ENCODE measurements at regions not wholly inside any gene's neighbourhood (a gene's known extent, or its start where the extent isn't known, plus 50 kb on each side); places are given as distances from the start of the nearest gene placed in this dataset.

- H3K27ac ChIP-seq, result no peak overlapping the region
- no peak overlapping the region for H3K4me3 ChIP-seq
- H3K27me3 ChIP-seq (replicated peaks; ENCODE audit: insufficient read depth), result no peaks in the 10 kb centered on the region
- TF ChIP-seq CTCF (IDR thresholded peaks at IDR 0.05), result no peak
- no peaks in the 10 kb centered on the region for H3K4me1 ChIP-seq (ENCODE audit: control insufficient read depth in 1 of 2, low read depth in 2 of 2)
- no peaks in the 10 kb centered on the region for H3K36me3 ChIP-seq
- H3K9me3 ChIP-seq, result no peaks in the 10 kb centered on the region
- ATAC-seq (ENCODE audit: insufficient number of reproducible peaks, low FRiP score, low read depth) (no peak), DNase-seq (ENCODE audit: low spot score) (no peak)
These were observed 797.5 kb upstream of the NRXN1 start for GRCh38 chr2:51829477-51829876.

- no peaks in the 10 kb centered on the region for H3K9me3 ChIP-seq
- H3K4me1 ChIP-seq (ENCODE audit: control insufficient read depth in 1 of 2, low read depth in 2 of 2), result no peaks in the 10 kb centered on the region
- no peaks in the 10 kb centered on the region for H3K36me3 ChIP-seq
- H3K27me3 ChIP-seq (replicated peaks; ENCODE audit: insufficient read depth), result no peaks in the 10 kb centered on the region
- no peak for DNase-seq (ENCODE audit: low spot score)
- no peak for ATAC-seq (ENCODE audit: insufficient number of reproducible peaks, low FRiP score, low read depth)
- no peak for TF ChIP-seq CTCF (IDR thresholded peaks at IDR 0.05)
- no peak overlapping the region for H3K27ac ChIP-seq
- H3K4me3 ChIP-seq, result no peak overlapping the region
These were observed 793.9 kb upstream of the NRXN1 start for GRCh38 chr2:51825823-51826222.

- DNase-seq (ENCODE audit: low spot score), result no peak
- TF ChIP-seq CTCF (IDR thresholded peaks at IDR 0.05), result no peak
These were observed 781.3 kb upstream of the NRXN1 start for GRCh38 chr2:51813247-51813646.

GRCh38 chr2:51812138-51812866, 780.4 kb upstream of the NRXN1 start:
- TF ChIP-seq CTCF (IDR thresholded peaks at IDR 0.05), result no peak
- DNase-seq (ENCODE audit: low spot score) (no peak), ATAC-seq (ENCODE audit: insufficient number of reproducible peaks, low FRiP score, low read depth) (no peak)
- Histone ChIP-seq H3K27ac (no peak overlapping the region), H3K4me3 (no peak overlapping the region), H3K27me3 (replicated peaks; ENCODE audit: insufficient read depth) (no peaks in the 10 kb centered on the region), H3K4me1 (ENCODE audit: control insufficient read depth in 1 of 2, low read depth in 2 of 2) (no peaks in the 10 kb centered on the region), H3K9me3 (no peaks in the 10 kb centered on the region), H3K36me3 (no peaks in the 10 kb centered on the region)

More at GRCh38 chr2:51813247-51813646, 781.3 kb upstream of the NRXN1 start:
- H3K4me1 ChIP-seq (ENCODE audit: control insufficient read depth in 1 of 2, low read depth in 2 of 2), result no peaks in the 10 kb centered on the region
- H3K9me3 ChIP-seq, result no peaks in the 10 kb centered on the region
- H3K36me3 ChIP-seq, result no peaks in the 10 kb centered on the region
- no peaks in the 10 kb centered on the region for H3K27me3 ChIP-seq (replicated peaks; ENCODE audit: insufficient read depth)
- ATAC-seq (ENCODE audit: insufficient number of reproducible peaks, low FRiP score, low read depth), result no peak
- no peak overlapping the region for H3K27ac ChIP-seq
- H3K4me3 ChIP-seq, result no peak overlapping the region

- H3K9me3 ChIP-seq, result no peaks in the 10 kb centered on the region
- TF ChIP-seq CTCF (IDR thresholded peaks at IDR 0.05), result no peak
- H3K4me1 ChIP-seq (ENCODE audit: control insufficient read depth in 1 of 2, low read depth in 2 of 2), result no peaks in the 10 kb centered on the region
- DNase-seq (ENCODE audit: low spot score) (no peak), ATAC-seq (ENCODE audit: insufficient number of reproducible peaks, low FRiP score, low read depth) (no peak)
- H3K4me3 ChIP-seq, result no peak overlapping the region
- no peak overlapping the region for H3K27ac ChIP-seq
- no peaks in the 10 kb centered on the region for H3K27me3 ChIP-seq (replicated peaks; ENCODE audit: insufficient read depth)
- no peaks in the 10 kb centered on the region for H3K36me3 ChIP-seq
These were observed 778.3 kb upstream of the NRXN1 start for GRCh38 chr2:51810197-51810596.

Data from thoracic aorta (tissue), 2 donors.